Glutamatergic neuron (in vitro differentiated cells): ENCODE measurements at regions not wholly inside any gene's neighbourhood (a gene's known extent, or its start where the extent isn't known, plus 50 kb on each side); places are given as distances from the start of the nearest gene placed in this dataset.

Source experiments
- DNase-seq: peaks from one replicate; pipeline ENCODE4 v3.0.0; 2022
- H3K27ac Mint-ChIP-seq: one replicate; pipeline ENCODE4 v1.8.0; 2020; ENCODE audit warnings: mild to moderate bottlenecking, mixed read lengths, inconsistent platforms; ENCODE audit not compliant: unreplicated experiment
- H3K27me3 Mint-ChIP-seq: one replicate; pipeline ENCODE4 v1.8.0; 2020; ENCODE audit warnings: mild to moderate bottlenecking, moderate library complexity, mixed read lengths, inconsistent platforms; ENCODE audit not compliant: unreplicated experiment
- H3K36me3 Mint-ChIP-seq: one replicate; pipeline ENCODE4 v1.8.0; 2020; ENCODE audit warnings: mild to moderate bottlenecking, mixed read lengths, inconsistent platforms; ENCODE audit not compliant: unreplicated experiment
- H3K4me1 Mint-ChIP-seq: one replicate; pipeline ENCODE4 v1.8.0; 2020; ENCODE audit warnings: mild to moderate bottlenecking, low read depth, mixed read lengths, inconsistent platforms; ENCODE audit not compliant: unreplicated experiment
- H3K4me3 Mint-ChIP-seq: one replicate; pipeline ENCODE4 v1.8.0; 2020; ENCODE audit warnings: mild to moderate bottlenecking, mixed read lengths, inconsistent platforms; ENCODE audit not compliant: unreplicated experiment
- H3K9me3 Mint-ChIP-seq: one replicate; pipeline ENCODE4 v1.8.0; 2020; ENCODE audit warnings: mild to moderate bottlenecking, moderate library complexity, mixed read lengths, inconsistent platforms; ENCODE audit not compliant: unreplicated experiment
- CTCF ChIP-seq: fragments of 200-600 bp; sonication (generic); IDR thresholded peaks from one replicate; pipeline ENCODE4 v1.5.0; 2021; ENCODE audit not compliant: partially characterized antibody, unreplicated experiment

- H3K27ac Mint-ChIP-seq = no peak overlapping the region
- H3K4me3 Mint-ChIP-seq = no peak overlapping the region
- peaks cover 4% of the 10 kb centered on the region for H3K36me3 Mint-ChIP-seq
- no peak for DNase-seq
- peaks cover 3% of the 10 kb centered on the region for H3K9me3 Mint-ChIP-seq
- TF ChIP-seq CTCF = no peak
- no peaks in the 10 kb centered on the region for H3K27me3 Mint-ChIP-seq
- H3K4me1 Mint-ChIP-seq = peaks cover 9% of the 10 kb centered on the region
Measured at GRCh38 chr20:41902346-41902745, 284.2 kb upstream of the CHD6 start.

- Mint-ChIP-seq H3K27ac (no peak overlapping the region), H3K4me3 (no peak overlapping the region), H3K27me3 (no peaks in the 10 kb centered on the region), H3K36me3 (peaks cover 4% of the 10 kb centered on the region), H3K9me3 (peaks cover 2% of the 10 kb centered on the region), H3K4me1 (peaks cover 6% of the 10 kb centered on the region)
- DNase-seq = no peak
- no peak for TF ChIP-seq CTCF
Measured at GRCh38 chr20:41900201-41900691, 282.1 kb upstream of the CHD6 start.

- Mint-ChIP-seq H3K4me1 (no peaks in the 10 kb centered on the region), H3K9me3 (peaks cover 2% of the 10 kb centered on the region), H3K4me3 (no peak overlapping the region), H3K27me3 (peaks cover 1% of the 10 kb centered on the region), H3K36me3 (no peaks in the 10 kb centered on the region), H3K27ac (no peak overlapping the region)
- TF ChIP-seq CTCF = no peak
- no peak for DNase-seq
Measured at GRCh38 chr20:41897708-41898107, 279.5 kb upstream of the CHD6 start.

GRCh38 chr20:41895241-41896032 lies 277.3 kb upstream of the CHD6 start:
- Mint-ChIP-seq H3K9me3 (peaks cover 3% of the 10 kb centered on the region), H3K36me3 (no peaks in the 10 kb centered on the region), H3K4me3 (no peak overlapping the region), H3K27ac (no peak overlapping the region), H3K27me3 (peaks cover 2% of the 10 kb centered on the region), H3K4me1 (no peaks in the 10 kb centered on the region)
- no peak for DNase-seq
- no peak for TF ChIP-seq CTCF

- Mint-ChIP-seq H3K4me3 (no peak overlapping the region), H3K36me3 (no peaks in the 10 kb centered on the region), H3K4me1 (peaks cover 3% of the 10 kb centered on the region), H3K27ac (peak overlapping the region; percentile 5), H3K9me3 (peaks cover 8% of the 10 kb centered on the region), H3K27me3 (peaks cover 6% of the 10 kb centered on the region)
- TF ChIP-seq CTCF = no peak
- DNase-seq = no peak
Measured at GRCh38 chr20:41894255-41894963, 276.2 kb upstream of the CHD6 start.
